Suprapubic skin (tissue), 4 donors: ENCODE measurements at regions not wholly inside any gene's neighbourhood (a gene's known extent, or its start where the extent isn't known, plus 50 kb on each side); places are given as distances from the start of the nearest gene placed in this dataset.

Experiments used
- DNase-seq, 2 donors: peaks; one replicate each; pipeline ENCODE4 v3.0.0-alpha.2; 2019; ENCODE audit warnings: low spot score in 2 of 2
- H3K27ac ChIP-seq: fragments of 200-600 bp; sonication (generic); one replicate; pipeline ENCODE4 v1.5.1; 2019
- H3K27me3 ChIP-seq: fragments of 200-600 bp; sonication (generic); one replicate; pipeline ENCODE4 v1.5.1; 2019
- H3K36me3 ChIP-seq: fragments of 200-600 bp; sonication (generic); one replicate; pipeline ENCODE4 v1.5.1; 2019
- H3K4me1 ChIP-seq: fragments of 200-600 bp; sonication (generic); one replicate; pipeline ENCODE4 v1.5.1; 2019
- H3K4me3 ChIP-seq: fragments of 200-600 bp; sonication (generic); one replicate; pipeline ENCODE4 v1.5.1; 2019; ENCODE audit warnings: mild to moderate bottlenecking
- H3K9me3 ChIP-seq: fragments of 200-600 bp; sonication (generic); one replicate; pipeline ENCODE4 v1.5.1; 2019
- CTCF ChIP-seq, 2 donors: fragments of 200-600 bp in 1 of 2; fragments of 450-650 bp in 1 of 2; sonication (generic) in 1 of 2; IDR thresholded peaks; one replicate each; pipeline ENCODE4 v1.5.1; 2016 to 2019; ENCODE audit warnings: antibody characterized with exemption in 2 of 2, mild to moderate bottlenecking in 1 of 2, moderate library complexity in 1 of 2
- EP300 ChIP-seq: sonication (generic); formaldehyde crosslinking; IDR thresholded peaks from one replicate; pipeline ENCODE4 v1.6.1; 2017; ENCODE audit warnings: antibody characterized with exemption
- POLR2A ChIP-seq, 2 donors: fragments of 450-650 bp; IDR thresholded peaks; one replicate each; pipeline ENCODE4 v1.6.1; 2017; ENCODE audit warnings: antibody characterized with exemption in 2 of 2, mild to moderate bottlenecking in 2 of 2, moderate library complexity in 2 of 2
- POLR2AphosphoS5 ChIP-seq, 3 donors: sonication (generic); formaldehyde crosslinking; IDR thresholded peaks; one replicate each; pipeline ENCODE4 v1.6.1; 2017; ENCODE audit warnings: antibody characterized with exemption in 3 of 3
- WGBS: methylation state at CpG from one replicate; pipeline ENCODE4 v1.1.5; 2018; 5-methylcytosine and 5-hydroxymethylcytosine counted together

- Histone ChIP-seq H3K27ac (no peak overlapping the region), H3K4me3 (no peak overlapping the region), H3K4me1 (no peaks in the 10 kb centered on the region), H3K36me3 (no peaks in the 10 kb centered on the region), H3K27me3 (no peaks in the 10 kb centered on the region), H3K9me3 (no peaks in the 10 kb centered on the region)
- no peak for TF ChIP-seq POLR2AphosphoS5 (IDR thresholded peaks at IDR 0.05)
- 88% methylated on average over 10 of the region's 10 CpGs for WGBS
- DNase-seq: no peak
Observed at GRCh38 chr1:221555689-221556433, 186.0 kb downstream of the DUSP10 start.

DNA sequence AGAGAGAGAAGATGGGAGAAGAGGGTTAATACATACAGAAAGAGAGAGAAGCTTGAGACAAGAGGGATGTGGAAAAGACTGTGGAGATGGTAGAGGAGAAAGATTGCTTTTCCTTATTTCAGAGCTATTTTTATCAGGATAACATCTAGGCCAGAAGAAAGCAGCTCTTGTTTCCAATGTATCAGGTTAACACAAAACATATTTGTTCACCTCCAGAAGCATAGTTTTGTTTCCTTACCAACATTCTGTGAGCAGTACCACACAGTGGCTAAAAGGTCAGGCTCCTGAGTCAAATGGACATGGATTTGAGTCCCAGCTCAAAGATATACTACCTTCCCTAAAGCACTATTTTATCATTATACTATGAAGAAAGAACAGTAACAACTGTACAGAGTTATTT lies 185.5 kb downstream of the DUSP10 start:
- no peaks in the 10 kb centered on the region for H3K27me3 ChIP-seq
- DNase-seq: no peak
- H3K4me3 ChIP-seq: no peak overlapping the region
- TF ChIP-seq EP300 (no peak), POLR2A (IDR thresholded peaks at IDR 0.05) (no peak), POLR2AphosphoS5 (IDR thresholded peaks at IDR 0.05) (no peak), CTCF (IDR thresholded peaks at IDR 0.05) (no peak)
- no peak overlapping the region for H3K27ac ChIP-seq
- H3K4me1 ChIP-seq: no peaks in the 10 kb centered on the region
- no peaks in the 10 kb centered on the region for H3K36me3 ChIP-seq
- H3K9me3 ChIP-seq: no peaks in the 10 kb centered on the region

- Histone ChIP-seq H3K27me3 (no peaks in the 10 kb centered on the region), H3K4me3 (no peak overlapping the region), H3K9me3 (no peaks in the 10 kb centered on the region), H3K4me1 (no peaks in the 10 kb centered on the region), H3K36me3 (no peaks in the 10 kb centered on the region), H3K27ac (no peak overlapping the region)
- no peak for TF ChIP-seq POLR2AphosphoS5 (IDR thresholded peaks at IDR 0.05)
- TF ChIP-seq CTCF (IDR thresholded peaks at IDR 0.05): no peak
- no peak for TF ChIP-seq EP300
- TF ChIP-seq POLR2A (IDR thresholded peaks at IDR 0.05): no peak
- WGBS: 54% methylated on average over 1 of the region's 1 CpG
- DNase-seq: no peak
Observed at GRCh38 chr1:221557013-221557412, 184.9 kb downstream of the DUSP10 start.

DNA sequence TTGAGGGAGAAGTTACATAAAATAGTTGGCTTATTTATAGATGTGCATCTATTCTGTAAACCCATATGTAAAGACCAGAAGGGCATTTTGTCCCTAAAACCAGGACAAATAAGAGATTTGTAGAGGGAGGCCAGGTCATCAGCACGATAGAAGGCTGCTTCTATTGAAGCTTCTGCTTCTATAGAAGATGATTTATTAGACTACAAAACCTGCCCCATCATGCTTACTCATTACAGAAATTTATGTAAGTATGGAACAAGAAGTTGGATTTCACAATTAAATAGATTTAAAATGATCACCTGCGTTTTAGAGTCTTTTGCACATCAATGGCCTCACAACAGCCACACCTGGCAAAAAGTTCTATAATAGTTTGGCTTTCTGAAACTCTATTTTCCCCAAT lies 183.5 kb downstream of the DUSP10 start:
- WGBS: 42% methylated on average over 2 of the region's 2 CpGs
- Histone ChIP-seq H3K27me3 (no peaks in the 10 kb centered on the region), H3K4me3 (no peak overlapping the region), H3K36me3 (no peaks in the 10 kb centered on the region), H3K4me1 (no peaks in the 10 kb centered on the region), H3K27ac (no peak overlapping the region), H3K9me3 (no peaks in the 10 kb centered on the region)
- TF ChIP-seq POLR2A (IDR thresholded peaks at IDR 0.05): no peak
- no peak for TF ChIP-seq POLR2AphosphoS5 (IDR thresholded peaks at IDR 0.05)
- TF ChIP-seq EP300: no peak
- no peak for TF ChIP-seq CTCF (IDR thresholded peaks at IDR 0.05)
- no peak for DNase-seq

DNA sequence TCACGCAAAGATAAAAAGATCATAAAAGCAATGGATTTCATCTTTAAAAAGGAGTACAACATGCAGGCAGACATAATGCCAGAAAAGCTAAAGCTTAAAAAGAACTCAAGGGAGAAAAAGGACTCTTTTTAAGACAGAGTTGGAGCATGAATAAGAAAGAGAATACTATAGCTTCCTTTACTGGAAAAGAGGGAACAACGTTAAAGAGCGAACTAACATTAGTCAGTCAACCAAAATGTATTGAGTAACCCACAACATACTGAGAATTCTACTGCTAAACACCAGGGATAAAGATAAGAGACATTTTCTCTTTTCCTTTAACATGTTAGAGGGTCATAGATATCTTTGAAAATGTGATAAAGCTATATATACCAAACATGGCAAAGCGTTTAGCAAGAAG lies 182.0 kb downstream of the DUSP10 start:
- WGBS: 85% methylated on average over 4 of the region's 4 CpGs
- Histone ChIP-seq H3K4me1 (no peaks in the 10 kb centered on the region), H3K9me3 (no peaks in the 10 kb centered on the region), H3K36me3 (no peaks in the 10 kb centered on the region), H3K27me3 (no peaks in the 10 kb centered on the region), H3K4me3 (no peak overlapping the region), H3K27ac (no peak overlapping the region)
- DNase-seq: no peak
- TF ChIP-seq CTCF (IDR thresholded peaks at IDR 0.05): no peak
- no peak for TF ChIP-seq POLR2A (IDR thresholded peaks at IDR 0.05)
- TF ChIP-seq POLR2AphosphoS5 (IDR thresholded peaks at IDR 0.05): no peak
- no peak for TF ChIP-seq EP300
